ENCODE measurements at regions not wholly inside any gene's neighbourhood (a gene's known extent, or its start where the extent isn't known, plus 50 kb on each side); places are given as distances from the start of the nearest gene placed in this dataset.

DNA sequence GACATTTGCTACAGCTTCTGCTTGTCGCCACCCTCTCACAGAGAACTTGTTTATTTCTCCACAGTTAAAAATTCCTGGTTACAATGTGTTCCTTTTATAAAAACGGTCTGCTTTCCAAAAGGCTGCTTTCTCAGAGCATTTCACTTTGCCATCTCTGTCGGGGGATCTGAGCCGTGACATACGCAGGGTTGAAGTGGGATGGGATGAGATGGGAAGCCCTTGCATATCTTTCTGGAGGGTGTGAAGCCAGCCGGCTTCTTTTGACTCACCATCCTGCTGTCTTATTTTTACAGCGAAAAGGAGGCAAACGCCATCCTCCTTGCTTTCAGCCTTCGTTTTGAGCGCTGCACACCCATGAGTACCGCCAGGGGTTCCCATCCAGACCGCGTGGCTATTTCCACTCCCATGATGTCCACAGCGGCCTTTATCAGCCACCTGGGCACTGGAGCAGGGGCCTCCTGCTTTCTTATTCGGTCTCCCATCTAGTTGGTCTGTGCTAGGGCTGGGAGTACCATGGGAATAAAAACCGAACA, 99.8 kb upstream of the GATB start:
- Histone ChIP-seq H2AFZ (ENCODE audit: low read length) (no peak overlapping the region), H3K9ac (ENCODE audit: low read length) (no peak overlapping the region), H3K4me1 (ENCODE audit: low read length) (no peaks in the 10 kb centered on the region), H3K27ac (ENCODE audit: low read length) (no peak overlapping the region), H3K27me3 (replicated peaks; ENCODE audit: insufficient read depth, low read length) (no peaks in the 10 kb centered on the region), H4K20me1 (ENCODE audit: insufficient read depth, low read length) (no peaks in the 10 kb centered on the region), H3K9me3 (replicated peaks; ENCODE audit: insufficient read depth, low read length) (no peaks in the 10 kb centered on the region), H3K4me3 (ENCODE audit: low read length) (no peak overlapping the region), H3K36me3 (replicated peaks; ENCODE audit: insufficient read depth, low read length) (no peaks in the 10 kb centered on the region), H3K79me2 (ENCODE audit: low read length) (no peaks in the 10 kb centered on the region), H3K9me2 (replicated peaks; ENCODE audit: insufficient read depth, low read length) (no peaks in the 10 kb centered on the region), H3F3A (ENCODE audit: insufficient read depth, low read length) (no peaks in the 10 kb centered on the region), H3K4me2 (ENCODE audit: low read depth, low read length) (no peak overlapping the region)
- TF ChIP-seq EZH2 (optimal IDR thresholded peaks at IDR 0.05; ENCODE audit: low read depth, low read length) (no peak), EZH2phosphoT487 (IDR thresholded peaks at IDR 0.05; ENCODE audit: low read length) (no peak)
- TF ChIP-seq, protein P1, sequence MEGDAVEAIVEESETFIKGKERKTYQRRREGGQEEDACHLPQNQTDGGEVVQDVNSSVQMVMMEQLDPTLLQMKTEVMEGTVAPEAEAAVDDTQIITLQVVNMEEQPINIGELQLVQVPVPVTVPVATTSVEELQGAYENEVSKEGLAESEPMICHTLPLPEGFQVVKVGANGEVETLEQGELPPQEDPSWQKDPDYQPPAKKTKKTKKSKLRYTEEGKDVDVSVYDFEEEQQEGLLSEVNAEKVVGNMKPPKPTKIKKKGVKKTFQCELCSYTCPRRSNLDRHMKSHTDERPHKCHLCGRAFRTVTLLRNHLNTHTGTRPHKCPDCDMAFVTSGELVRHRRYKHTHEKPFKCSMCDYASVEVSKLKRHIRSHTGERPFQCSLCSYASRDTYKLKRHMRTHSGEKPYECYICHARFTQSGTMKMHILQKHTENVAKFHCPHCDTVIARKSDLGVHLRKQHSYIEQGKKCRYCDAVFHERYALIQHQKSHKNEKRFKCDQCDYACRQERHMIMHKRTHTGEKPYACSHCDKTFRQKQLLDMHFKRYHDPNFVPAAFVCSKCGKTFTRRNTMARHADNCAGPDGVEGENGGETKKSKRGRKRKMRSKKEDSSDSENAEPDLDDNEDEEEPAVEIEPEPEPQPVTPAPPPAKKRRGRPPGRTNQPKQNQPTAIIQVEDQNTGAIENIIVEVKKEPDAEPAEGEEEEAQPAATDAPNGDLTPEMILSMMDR (IDR thresholded peaks at IDR 0.05; ENCODE audit: low read length): no peak
- DNase-seq: no peak

DNA sequence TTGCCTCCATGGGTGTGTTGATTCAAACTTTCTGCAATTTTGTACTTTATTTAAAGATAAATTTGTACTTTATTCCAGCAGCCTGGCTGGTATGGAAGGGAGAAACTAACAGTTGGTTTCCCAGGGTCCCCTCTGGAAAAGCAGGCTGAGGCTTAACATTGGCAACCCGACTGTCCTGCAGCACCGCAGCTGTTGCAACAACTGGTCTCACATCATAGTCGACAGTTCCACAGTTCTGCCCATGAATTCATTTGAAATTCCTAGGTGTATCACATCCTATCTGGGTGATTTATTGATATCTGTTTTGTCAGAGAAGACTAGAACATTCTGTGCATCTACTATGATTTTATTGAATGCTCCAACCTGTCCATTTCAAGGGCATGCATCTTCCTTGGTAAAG, 98.8 kb upstream of the GATB start:
- Histone ChIP-seq H3F3A (ENCODE audit: insufficient read depth, low read length) (no peaks in the 10 kb centered on the region), H3K79me2 (ENCODE audit: low read length) (no peaks in the 10 kb centered on the region), H4K20me1 (ENCODE audit: insufficient read depth, low read length) (no peaks in the 10 kb centered on the region), H3K36me3 (replicated peaks; ENCODE audit: insufficient read depth, low read length) (no peaks in the 10 kb centered on the region), H3K9me2 (replicated peaks; ENCODE audit: insufficient read depth, low read length) (no peaks in the 10 kb centered on the region), H3K27ac (ENCODE audit: low read length) (no peak overlapping the region), H3K4me2 (ENCODE audit: low read depth, low read length) (no peak overlapping the region), H2AFZ (ENCODE audit: low read length) (no peak overlapping the region), H3K4me1 (ENCODE audit: low read length) (no peaks in the 10 kb centered on the region), H3K4me3 (ENCODE audit: low read length) (no peak overlapping the region), H3K9me3 (replicated peaks; ENCODE audit: insufficient read depth, low read length) (no peaks in the 10 kb centered on the region), H3K27me3 (replicated peaks; ENCODE audit: insufficient read depth, low read length) (no peaks in the 10 kb centered on the region), H3K9ac (ENCODE audit: low read length) (no peak overlapping the region)
- no peak for DNase-seq
- TF ChIP-seq, protein P1 (IDR thresholded peaks at IDR 0.05; ENCODE audit: low read length): no peak
- no peak for TF ChIP-seq EZH2 (optimal IDR thresholded peaks at IDR 0.05; ENCODE audit: low read depth, low read length)
- no peak for TF ChIP-seq EZH2phosphoT487 (IDR thresholded peaks at IDR 0.05; ENCODE audit: low read length)

DNA sequence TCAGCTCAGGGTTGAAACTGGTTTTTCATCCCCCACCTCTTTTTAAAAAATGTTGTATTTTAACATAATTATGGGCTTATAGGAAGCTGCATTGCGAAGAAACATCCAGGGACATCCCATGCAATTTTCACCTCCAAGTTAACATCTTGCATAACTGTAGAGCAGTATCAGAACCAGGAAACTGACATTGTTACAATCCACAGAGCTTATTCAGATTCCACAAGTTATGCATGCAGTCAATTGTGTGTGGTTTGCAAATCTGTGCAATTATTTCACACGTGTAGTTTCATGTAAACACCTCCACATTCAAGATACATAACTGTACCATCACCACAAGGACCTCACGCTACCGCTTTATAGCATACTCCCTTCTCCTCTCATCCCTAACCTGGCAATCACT, 97.5 kb upstream of the GATB start:
- no peak overlapping the region for H3K9ac ChIP-seq (ENCODE audit: low read length)
- no peaks in the 10 kb centered on the region for H3K27me3 ChIP-seq (replicated peaks; ENCODE audit: insufficient read depth, low read length)
- H3K9me2 ChIP-seq (replicated peaks; ENCODE audit: insufficient read depth, low read length): no peaks in the 10 kb centered on the region
- no peak overlapping the region for H3K4me3 ChIP-seq (ENCODE audit: low read length)
- no peak overlapping the region for H2AFZ ChIP-seq (ENCODE audit: low read length)
- no peaks in the 10 kb centered on the region for H3K4me1 ChIP-seq (ENCODE audit: low read length)
- no peak for TF ChIP-seq EZH2phosphoT487 (IDR thresholded peaks at IDR 0.05; ENCODE audit: low read length)
- TF ChIP-seq, protein P1 (IDR thresholded peaks at IDR 0.05; ENCODE audit: low read length): no peak
- no peak for TF ChIP-seq EZH2 (optimal IDR thresholded peaks at IDR 0.05; ENCODE audit: low read depth, low read length)
- H3K36me3 ChIP-seq (replicated peaks; ENCODE audit: insufficient read depth, low read length): no peaks in the 10 kb centered on the region
- H3K9me3 ChIP-seq (replicated peaks; ENCODE audit: insufficient read depth, low read length): no peaks in the 10 kb centered on the region
- no peak overlapping the region for H3K4me2 ChIP-seq (ENCODE audit: low read depth, low read length)
- DNase-seq: no peak
- H3F3A ChIP-seq (ENCODE audit: insufficient read depth, low read length): no peaks in the 10 kb centered on the region
- no peak overlapping the region for H3K27ac ChIP-seq (ENCODE audit: low read length)
- no peaks in the 10 kb centered on the region for H4K20me1 ChIP-seq (ENCODE audit: insufficient read depth, low read length)
- no peaks in the 10 kb centered on the region for H3K79me2 ChIP-seq (ENCODE audit: low read length)
